ENCODE measurements at regions not wholly inside any gene's neighbourhood (a gene's known extent, or its start where the extent isn't known, plus 50 kb on each side); places are given as distances from the start of the nearest gene placed in this dataset.

DNA sequence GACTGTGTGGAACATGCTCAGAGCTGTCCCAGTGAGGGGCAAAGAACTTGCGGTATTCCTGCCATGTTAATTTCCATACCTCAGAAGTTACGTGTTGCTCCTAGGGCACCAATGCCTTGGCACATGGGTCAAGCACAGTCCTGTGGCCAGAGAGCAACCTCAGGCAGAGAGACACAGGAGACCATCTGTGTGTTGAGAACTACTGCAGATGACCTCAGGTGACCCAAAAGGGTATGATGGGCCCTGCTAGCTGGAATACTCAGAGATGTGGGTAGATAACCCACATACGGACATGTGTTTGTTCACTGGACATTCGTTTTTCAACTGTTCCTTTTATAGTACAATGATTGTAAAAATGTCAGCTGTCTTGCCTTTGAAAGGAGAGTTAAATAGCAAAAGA lies 71.5 kb upstream of the BMP2 start:
- TF ChIP-seq CTCF (IDR thresholded peaks at IDR 0.05) (no peak), POLR2AphosphoS5 (IDR thresholded peaks at IDR 0.05; ENCODE audit: low read depth, low read length) (no peak), TCF7L2 (IDR thresholded peaks at IDR 0.05; ENCODE audit: low read depth, low read length) (no peak)
